ENCODE measurements at regions not wholly inside any gene's neighbourhood (a gene's known extent, or its start where the extent isn't known, plus 50 kb on each side); places are given as distances from the start of the nearest gene placed in this dataset.

DNA sequence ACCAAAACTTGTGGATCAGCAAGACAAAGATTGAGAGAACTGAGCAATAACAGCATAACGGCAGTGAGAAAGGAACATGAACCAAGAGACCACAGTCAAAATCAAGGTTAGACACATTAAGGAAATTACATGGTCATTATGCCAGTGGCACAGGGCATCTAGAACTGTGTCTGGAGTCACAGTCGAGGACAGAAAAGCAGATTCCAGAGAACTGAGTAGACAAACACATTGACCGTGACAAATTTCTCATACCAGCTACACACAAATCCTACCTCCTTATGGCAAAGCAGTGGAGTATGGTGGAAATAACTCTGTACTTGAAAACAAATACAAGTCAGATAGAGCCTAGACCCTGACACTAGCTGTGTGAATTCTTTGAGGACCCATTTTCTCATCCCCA lies 367.3 kb downstream of the DUSP6 start:
- DNase-seq: no peak

DNA sequence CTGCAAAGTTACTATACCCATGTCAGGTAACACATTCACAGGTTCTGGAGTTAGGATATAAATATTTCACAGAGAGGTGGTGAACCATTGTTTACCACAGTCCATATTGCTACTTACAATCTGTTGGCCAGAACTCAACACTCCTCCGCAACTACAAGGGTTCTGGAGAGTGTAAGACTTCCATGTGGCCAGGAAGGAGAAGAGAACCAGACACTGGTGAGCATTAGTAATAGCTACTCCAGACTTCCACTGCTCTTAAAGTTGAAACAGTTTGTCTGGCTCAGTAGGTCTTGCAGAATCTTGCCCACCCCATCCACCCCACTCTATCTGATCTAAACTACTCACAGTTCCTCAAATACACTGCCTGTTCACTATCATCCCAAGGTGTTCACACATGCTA lies 369.6 kb downstream of the DUSP6 start:
- DNase-seq: no peak

DNA sequence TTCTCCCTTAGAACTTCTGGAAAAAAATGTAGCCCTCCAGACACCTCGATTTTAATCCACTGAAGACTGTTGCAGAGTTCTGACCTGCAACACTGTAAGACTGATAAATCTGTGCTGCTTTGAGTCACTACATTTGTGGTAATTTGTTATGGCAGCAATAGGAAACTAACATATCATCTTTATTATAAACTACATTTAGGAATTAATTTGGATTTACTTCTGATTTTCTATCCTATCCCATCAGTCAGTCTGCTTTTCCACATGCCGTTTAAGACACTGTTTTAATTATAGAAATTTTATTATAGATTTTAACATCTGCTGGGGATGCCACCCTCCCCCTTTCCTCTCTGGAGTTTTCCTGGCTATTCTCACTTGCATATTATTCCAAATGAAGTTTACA lies 375.2 kb downstream of the DUSP6 start:
- DNase-seq: no peak

DNA sequence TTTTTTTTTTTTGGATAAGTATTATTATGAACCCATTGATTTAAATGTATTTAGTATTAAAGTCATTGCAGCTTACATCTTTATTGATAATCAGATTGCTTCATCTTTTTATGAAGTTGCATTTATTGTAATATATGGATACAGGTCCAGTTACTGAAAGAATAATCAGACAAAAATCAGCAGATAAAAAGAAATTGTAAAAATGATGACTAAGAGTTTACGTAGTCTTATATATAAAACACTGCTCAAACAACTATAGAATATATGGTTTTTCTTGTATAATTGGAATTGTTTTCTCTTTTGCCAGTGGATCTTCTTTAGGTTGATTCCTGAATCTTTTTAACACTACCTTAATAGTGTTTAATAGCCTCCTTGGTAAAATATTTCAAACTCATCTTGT lies 378.3 kb downstream of the DUSP6 start:
- DNase-seq: no peak

DNA sequence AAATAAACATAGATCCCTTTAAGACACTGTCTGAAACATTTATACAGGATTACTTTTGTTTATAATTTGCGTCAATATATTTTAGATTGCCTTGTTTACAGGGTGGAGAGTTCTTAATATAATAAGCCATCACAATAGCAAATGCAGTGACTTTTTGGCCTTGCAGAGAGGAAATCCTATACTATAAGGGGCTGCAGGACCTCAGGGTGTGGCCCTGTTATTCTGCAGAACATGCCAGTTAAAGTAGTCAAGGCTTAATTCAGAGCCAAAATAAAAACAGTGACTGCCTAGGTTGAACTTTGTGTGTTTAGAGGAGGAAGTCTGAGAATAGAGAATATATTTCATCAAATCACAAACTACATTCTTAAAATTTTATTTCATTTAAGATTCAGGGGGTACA lies 381.6 kb downstream of the DUSP6 start:
- no peak for DNase-seq

DNA sequence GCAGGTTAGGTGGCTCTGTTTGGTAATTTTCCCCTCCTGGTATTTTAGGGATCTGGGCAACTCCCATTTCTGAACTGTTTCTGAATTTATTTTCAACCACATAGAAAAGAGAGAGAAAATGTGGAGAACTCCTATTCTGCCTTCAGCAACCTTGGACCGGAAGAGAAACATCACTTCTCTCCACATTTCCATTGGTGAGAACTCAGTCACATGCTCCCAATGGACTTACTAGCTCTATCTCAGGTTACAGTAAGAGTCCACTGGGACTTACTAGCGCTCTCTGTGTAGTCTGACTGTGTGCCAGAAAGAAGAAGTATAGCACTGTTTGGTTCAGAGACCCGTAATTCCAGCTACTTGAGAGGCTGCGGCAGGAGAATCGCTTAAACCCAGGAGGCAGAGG lies 383.2 kb downstream of the DUSP6 start:
- DNase-seq: no peak

DNA sequence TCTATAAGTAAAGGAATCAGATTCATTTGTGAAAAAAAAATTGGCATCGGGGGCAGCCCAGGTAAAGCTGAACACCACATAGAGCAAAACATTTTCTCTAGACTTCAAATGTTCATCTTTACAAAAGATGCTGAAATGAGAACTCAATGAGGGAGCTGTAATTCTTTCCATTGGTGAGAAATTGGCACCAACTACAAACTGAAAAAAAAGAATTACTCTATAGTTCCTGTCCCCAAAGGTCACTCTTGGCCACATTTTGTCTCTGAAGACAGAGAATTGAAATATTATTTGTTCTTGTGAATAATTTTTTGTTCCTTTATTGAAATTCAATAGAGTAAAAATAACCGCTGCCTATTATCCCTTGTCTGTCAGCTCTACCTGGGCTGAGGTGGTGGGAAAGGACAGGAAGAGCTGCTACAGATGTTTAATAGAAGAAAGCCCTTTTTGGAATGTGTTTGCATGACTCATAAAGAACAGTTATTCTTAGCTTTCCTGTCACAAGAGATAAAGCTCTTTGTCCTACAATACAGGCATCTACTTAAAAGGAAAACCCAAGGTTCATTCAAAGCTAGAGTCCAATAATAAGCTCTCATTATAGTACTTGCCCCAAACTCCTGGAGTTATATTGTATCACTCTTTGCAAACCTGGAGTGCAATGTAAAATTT lies 380.1 kb upstream of the KITLG start:
- DNase-seq: no peak

DNA sequence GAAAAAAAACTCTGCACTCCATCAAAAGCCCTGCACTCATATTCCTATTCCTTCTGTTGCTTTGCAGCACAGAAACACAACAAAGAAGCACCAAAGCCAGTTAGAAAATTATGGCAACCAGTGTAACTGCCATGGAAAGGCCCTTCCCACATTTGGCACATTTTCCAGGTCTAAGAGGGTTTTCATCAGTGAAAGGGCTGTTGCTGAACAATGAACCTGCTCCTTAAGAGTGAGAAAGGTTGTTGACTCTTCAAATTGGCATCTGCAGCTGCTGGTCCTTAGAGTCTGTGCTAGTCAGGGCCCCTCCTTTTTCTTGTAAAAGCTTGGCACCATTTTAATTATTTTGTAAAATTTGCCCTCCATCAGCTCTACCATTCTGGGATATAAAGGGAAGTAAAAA lies 378.7 kb upstream of the KITLG start:
- DNase-seq: no peak

DNA sequence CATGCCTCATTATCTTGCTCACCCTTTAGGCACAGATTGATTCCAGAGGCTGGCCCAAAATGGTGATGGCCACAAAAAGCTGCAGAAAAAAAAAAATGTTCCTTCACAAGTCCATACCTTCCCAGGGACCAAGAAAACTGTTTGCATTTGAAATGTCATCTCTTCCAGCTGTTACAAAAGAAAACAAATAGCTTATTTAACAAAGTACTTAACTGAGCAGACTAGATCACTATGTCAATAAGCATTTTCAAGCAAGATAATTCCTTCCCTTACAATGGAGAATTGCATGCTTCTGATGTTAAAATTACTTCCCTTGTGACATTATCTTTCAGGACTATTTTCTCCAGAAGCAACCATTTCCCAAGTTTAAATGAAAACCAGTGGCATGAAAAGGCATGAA lies 377.9 kb upstream of the KITLG start:
- no peak for DNase-seq

DNA sequence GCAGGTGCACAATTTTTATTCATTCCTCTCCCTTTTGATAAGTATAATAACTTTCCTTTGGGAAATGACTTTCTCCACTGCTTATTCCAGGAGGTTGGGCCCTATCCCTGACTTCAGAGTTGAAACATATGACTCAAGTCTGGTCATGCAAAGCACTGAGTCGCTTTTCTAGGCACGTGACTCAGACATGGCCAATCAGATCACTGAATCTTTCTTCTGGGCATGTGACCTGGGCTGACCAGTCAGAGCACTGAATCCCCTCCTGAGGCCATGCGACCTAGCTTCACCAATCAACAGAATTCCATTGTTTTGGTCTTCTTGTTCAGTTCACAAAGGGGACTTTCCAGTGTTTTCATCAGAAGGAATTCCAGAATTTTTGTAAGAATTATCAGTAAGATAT lies 377.1 kb upstream of the KITLG start:
- no peak for DNase-seq

DNA sequence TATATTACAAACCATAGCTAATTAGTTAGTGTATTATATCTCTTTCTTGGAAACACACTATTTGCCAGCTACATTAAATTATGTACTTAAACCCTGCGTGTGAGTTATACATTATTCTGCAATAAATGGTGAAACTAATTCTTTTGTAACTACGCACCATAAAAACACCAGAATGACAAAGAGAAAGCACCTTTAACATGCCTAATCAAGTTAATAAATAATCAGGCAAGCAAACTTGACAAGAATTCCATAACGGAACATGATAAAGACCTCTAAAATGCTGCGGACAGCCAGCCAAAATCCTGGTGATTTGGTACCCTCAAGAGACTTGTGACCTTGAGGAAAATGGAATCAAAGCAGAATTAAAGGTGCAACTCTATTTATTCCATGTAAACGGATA lies 375.3 kb upstream of the KITLG start:
- DNase-seq: no peak

DNA sequence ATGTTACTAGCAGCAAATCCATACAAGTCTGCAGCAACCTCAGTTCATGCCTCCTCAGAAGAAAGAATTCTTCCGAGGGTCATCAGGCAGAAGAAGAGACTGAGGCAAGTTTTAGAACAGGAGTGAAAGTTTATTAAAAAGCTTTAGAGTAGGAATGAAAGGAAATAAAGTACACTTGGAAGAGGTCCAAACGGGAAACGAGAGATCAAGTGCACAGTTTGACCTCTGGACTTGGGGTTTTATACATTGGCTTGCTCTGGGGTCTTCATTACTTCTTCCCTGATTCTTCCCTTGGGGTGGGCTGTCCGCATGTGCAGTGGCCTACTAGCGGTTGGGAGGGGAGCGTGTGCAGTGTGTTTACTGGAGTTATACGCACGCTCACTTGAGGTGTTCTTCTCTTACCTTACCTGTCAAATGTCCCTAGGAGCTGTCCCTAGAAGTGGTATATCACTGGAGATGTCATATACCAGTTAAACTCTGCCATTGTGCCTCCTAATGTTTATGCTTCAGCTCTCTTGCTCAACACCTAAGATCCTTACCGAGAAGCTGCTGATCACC lies 372.8 kb upstream of the KITLG start:
- no peak for DNase-seq

DNA sequence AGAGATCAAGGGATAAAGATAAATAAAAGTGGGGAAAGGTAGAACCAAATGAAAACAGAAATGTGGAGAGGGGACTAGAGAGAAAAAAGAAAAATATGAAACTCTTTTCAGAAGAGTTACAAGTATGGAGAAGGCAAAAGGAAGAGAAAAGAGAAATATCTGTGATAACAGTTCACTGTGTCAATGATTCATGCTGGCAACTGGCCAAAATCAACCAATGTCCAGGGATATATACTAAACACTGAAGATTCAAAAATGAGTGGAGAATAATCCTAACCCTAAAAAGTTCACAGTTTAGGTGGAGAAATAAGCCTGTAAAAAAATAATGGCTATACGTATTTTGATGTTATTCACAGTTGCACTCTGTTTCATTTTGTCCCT lies 372.3 kb upstream of the KITLG start:
- no peak for DNase-seq

DNA sequence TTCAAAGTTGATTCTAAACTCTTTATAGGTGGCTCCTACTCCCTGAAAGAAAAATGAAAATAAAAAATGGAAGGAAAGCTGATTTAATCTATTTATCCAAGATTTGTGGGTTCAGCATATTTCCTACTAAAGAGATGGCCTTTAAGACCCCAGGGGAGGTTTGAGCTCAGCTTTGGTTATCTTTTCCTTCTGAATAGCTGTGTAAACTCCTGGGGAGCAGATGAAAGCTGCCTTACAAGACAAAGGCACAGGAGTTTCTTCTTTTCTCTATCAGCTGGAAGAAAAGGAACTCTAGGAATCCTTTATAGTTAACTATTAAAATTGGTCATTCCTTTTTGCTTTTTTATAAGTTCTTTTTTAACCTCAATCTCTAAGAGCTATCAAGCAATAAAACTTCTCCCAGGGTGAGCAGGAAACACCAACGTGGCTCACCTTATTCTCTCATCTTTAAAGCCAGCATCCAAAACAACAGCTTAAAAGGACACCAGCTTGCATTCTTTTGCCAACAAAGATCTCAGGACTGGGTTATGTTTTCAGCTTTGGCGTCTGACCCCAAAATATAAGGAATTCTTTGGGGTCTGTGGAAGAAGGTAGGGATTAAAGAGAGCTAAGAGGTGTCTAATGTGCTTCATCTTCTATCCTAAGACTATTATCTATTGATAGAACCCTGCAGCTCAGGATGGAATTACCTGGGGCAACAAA lies 371.7 kb upstream of the KITLG start:
- DNase-seq: no peak

DNA sequence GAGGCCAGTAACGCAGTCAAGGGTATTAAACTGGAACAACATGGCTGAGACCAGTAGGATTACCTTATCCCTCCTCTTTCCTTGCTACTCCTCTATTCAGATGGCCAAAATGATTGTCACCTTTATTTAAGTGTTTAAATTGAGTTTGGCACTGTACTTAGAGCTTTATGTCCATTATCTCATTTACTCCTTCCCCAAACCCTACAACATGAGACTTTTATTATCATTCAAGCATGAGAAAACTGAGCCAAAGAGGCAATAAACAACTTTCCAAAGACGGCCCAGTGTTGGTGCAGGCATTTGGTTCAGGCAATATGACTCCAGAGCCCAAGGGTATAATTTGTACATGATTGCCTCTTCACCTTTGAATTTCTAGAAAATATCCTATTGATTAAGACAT lies 370.9 kb upstream of the KITLG start:
- no peak for DNase-seq

DNA sequence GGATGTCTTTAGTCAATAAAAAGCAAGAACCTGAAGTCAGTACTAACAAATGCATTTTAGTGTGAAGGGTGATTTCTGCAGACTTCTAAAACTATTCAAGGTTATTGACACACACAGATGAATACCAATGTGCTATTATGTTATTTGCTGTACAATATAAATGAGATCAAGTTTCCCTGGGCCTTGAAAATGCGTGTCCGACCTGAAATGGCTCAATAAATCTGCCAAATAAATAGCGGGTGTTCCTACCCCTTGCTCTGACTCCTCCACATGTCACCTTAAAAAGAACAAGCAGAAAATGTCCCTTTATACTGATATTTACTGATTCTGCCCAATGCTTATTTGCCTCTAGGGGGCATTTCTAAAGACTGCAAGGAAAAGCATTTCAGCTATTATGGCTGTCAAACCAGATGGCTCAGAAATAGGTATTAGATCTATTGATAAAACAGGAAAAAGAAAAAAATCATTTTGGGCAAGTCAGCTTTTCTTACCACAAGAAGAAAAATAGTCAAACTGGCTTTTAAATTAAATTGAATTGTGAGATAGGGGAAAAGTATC lies 367.3 kb upstream of the KITLG start:
- no peak for DNase-seq

DNA sequence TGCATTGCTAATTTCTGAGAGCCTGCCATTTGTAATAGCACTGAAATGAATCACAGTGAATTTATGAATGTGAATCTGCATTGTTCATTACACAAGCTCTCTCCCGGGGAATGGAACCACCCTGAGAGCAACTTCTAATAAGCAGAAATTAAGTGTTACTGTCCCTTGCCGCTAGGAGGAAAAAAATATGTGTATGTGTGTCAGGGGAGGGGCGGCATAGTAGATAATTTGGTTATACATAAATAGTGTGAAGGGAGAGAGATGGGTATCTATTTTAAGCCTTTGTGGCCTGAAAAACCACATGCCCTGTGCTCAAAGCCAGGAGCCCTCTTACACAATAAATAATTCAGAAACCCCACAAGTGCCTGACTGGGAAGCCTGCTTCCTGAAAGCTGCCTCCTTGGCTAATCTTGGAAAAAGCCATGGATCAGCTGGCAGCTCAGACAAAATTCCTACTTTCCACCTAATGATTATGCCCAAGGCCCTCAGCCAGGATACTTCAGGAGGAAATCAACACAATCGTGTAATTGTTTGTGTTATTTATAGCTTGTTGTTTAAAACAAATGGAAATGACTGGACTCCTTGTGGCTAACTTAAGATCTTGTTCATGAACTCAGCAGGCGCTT lies 366.2 kb upstream of the KITLG start:
- no peak for DNase-seq

DNA sequence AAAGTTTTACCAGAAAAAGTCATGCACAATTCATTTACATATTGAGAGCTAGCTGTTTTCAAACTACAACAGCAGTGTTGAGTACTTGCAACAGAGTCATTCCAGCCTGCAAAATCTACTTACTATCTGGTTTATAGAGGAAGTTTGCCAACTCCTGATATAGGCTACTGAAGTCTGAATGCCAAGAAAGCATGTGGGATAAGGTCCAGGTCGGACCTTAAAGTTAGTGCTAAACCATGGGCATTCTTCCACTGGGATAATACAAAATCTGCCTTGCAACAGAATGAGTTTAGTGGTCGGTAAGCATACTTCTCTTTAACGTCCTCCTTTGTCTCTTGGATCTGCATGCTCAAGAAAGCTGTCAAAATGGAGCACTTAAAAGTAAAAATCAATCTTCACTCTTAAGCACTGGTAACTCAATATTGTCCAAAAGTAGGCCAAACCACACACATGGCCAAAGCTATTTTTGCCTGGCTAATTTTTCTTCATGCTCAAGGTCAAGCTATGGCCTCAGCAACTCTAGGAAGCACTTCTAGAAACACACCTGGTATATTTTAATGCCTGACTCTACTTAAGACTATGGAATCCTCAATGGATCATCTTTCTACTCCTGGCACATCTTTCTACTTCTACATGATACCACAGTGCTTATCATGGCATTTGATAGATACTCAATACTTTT lies 364.9 kb upstream of the KITLG start:
- no peak for DNase-seq

DNA sequence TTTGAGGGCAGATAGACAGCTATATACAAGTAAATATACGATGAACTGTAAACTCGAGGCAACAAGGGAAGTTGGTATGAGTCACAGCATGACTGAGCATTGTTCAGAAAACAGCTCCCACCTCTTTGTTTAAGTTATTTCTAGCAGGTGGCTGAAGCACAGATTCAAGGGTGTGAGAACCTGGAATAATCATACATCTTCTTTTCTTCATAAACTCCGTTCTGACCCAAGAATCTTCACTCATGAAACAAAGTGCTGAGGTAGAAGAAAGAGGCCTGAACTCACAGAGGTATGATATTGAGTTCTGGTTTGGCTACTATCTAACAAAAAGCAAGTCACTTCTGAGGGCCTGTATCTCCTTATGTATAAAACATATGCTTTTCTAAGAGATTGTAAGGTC lies 364.1 kb upstream of the KITLG start:
- no peak for DNase-seq

DNA sequence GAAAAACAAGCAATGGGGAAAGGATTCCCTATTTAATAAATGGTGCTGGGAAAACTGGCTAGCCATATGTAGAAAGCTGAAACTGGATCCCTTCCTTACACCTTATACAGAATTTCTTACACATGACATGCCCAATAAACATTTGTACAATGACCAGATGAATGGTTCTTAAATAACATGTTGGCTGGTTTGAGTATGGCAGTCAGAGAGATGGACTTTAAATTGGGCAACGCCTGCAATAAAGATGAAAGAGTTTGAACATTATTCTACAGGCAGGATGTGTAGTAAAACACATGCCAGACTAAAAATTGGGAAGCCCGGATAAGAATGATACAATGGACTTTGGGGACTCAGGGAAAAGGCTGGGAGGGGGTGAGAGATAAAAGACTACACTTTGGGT lies 360.6 kb upstream of the KITLG start:
- no peak for DNase-seq

DNA sequence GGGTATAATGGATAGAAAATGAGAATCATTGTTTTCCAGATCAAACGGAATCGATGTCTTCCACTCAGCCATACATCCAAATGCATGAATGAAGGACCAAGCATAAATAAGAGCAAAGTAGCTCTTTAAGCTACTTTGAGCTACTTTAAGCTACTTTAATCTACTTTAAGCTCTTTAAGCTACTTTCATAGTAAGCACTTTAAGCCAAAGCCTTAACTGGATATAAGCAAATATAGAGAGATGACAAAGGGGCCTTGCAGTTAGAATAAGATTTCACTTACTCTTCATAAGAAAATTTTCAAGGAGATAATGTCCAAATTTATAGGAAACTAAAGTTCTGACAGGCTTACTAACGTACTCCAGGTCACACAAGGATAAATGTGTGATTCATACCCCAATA lies 355.6 kb upstream of the KITLG start:
- DNase-seq: no peak

DNA sequence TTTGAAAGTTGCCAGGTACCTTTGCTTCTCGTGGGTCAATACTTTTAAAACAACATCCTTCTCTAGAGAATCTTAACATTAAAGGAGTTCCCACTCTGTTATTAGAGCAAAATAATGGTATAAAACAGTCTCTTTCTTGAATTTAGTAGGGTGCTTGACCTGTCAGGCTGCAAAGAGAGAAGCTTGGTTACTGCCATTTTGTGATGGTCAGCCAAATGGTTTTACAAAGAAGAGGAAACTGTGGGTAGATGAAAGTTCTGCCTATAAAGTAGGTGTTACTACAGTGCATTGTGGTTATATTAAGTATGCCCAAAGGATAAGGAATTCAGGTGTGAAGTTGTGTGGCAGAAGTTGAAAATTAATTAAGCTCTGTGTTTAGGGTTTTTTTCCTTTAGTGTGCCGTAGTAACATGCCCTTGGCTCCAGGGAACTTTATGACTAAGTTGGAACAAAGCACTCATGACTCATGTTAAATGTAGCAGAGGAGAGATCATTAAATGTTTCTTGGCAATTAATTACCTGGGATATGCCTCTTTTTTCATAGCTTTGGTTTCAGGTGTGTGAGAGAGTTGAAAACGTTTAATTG lies 354.0 kb upstream of the KITLG start:
- no peak for DNase-seq

DNA sequence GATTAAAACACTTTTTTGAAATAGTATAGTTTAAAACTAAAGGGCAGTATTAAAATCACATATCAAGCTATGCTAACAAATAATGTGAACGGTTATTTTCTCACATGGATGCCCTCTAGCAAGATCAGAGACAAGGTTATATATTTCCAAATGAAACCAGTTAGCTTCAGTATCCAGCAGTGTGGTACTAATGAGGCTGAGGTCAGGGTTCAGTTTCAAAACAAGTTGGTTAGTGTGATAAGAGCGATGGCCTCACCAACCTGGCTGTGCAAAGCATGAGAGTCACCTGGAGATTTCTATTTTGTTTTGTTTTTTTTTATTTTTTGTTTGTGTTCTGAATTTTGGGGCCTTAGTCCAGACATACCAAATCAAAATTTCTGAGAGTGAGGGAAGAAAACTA lies 352.2 kb upstream of the KITLG start:
- DNase-seq: no peak
